IMR-90 (cell line): ENCODE measurements at regions not wholly inside any gene's neighbourhood (a gene's known extent, or its start where the extent isn't known, plus 50 kb on each side); places are given as distances from the start of the nearest gene placed in this dataset.

Experiments
- BHLHE40 ChIP-seq: fragments of 150-350 bp; IDR thresholded peaks from 2 replicates; pipeline ENCODE4 v1.6.1; 2016; ENCODE audit warnings: mild to moderate bottlenecking, low read depth, low read length
- CEBPB ChIP-seq: IDR thresholded peaks from 2 replicates; pipeline ENCODE4 v1.6.1; 2012; ENCODE audit warnings: low read depth, low read length, improper control_type of control experiment
- CHD1 ChIP-seq: IDR thresholded peaks from 2 replicates; pipeline ENCODE4 v1.6.1; 2012; ENCODE audit warnings: low read depth, low read length, improper control_type of control experiment
- CTCF ChIP-seq: conservative IDR thresholded peaks from 2 replicates; pipeline ENCODE4 v1.5.1; 2012; ENCODE audit warnings: mild to moderate bottlenecking, low read depth, low read length, improper control_type of control experiment
- ELK1 ChIP-seq: fragments of 150-350 bp; IDR thresholded peaks from 2 replicates; pipeline ENCODE4 v1.6.1; 2016; ENCODE audit warnings: low read depth, mild to moderate bottlenecking, low read length, moderate library complexity, borderline replicate concordance
- MAFK ChIP-seq: IDR thresholded peaks from 2 replicates; pipeline ENCODE4 v1.6.1; 2012; ENCODE audit warnings: low read depth, low read length, improper control_type of control experiment
- NFE2L2 ChIP-seq: fragments of 150-350 bp; IDR thresholded peaks from 2 replicates; pipeline ENCODE4 v1.6.1; 2016; ENCODE audit warnings: low read depth, mild to moderate bottlenecking, low read length
- POLR2A ChIP-seq: IDR thresholded peaks from 2 replicates; pipeline ENCODE4 v1.6.1; 2012; ENCODE audit warnings: mild to moderate bottlenecking, low read depth, low read length
- RAD21 ChIP-seq: IDR thresholded peaks from 2 replicates; pipeline ENCODE4 v1.6.1; 2012; ENCODE audit warnings: low read length, improper control_type of control experiment
- RCOR1 ChIP-seq: IDR thresholded peaks from 2 replicates; pipeline ENCODE4 v1.6.1; 2012; ENCODE audit warnings: mild to moderate bottlenecking, low read length, improper control_type of control experiment; ENCODE audit not compliant: insufficient replicate concordance
- RFX5 ChIP-seq: IDR thresholded peaks from 2 replicates; pipeline ENCODE4 v1.8.0; 2012; ENCODE audit warnings: low read depth, mild to moderate bottlenecking, low read length, moderate library complexity
- SMC3 ChIP-seq: fragments of 150-350 bp; IDR thresholded peaks from 2 replicates; pipeline ENCODE4 v1.6.1; 2016; ENCODE audit warnings: low read depth, mild to moderate bottlenecking, antibody characterized with exemption, low read length, moderate library complexity

GRCh38 chr1:234926559-234927311, 201.9 kb downstream of the TOMM20 start:
- TF ChIP-seq CTCF (no peak), CEBPB (no peak), NFE2L2 (no peak), POLR2A (no peak), RCOR1 (no peak), ELK1 (no peak), RFX5 (no peak), SMC3 (no peak), RAD21 (no peak), CHD1 (no peak), MAFK (no peak), BHLHE40 (no peak)
